WI38 (cell line): ENCODE measurements at regions not wholly inside any gene's neighbourhood (a gene's known extent, or its start where the extent isn't known, plus 50 kb on each side); places are given as distances from the start of the nearest gene placed in this dataset.

Experiments used
- H3K4me3 ChIP-seq: 2 replicates; pipeline ENCODE4 v1.5.1; 2011; ENCODE audit warnings: low read depth, mild to moderate bottlenecking, control low read depth, low read length
- TF ChIP-seq, protein P1 (sequence below): IDR thresholded peaks from 2 replicates; pipeline ENCODE4 v1.5.1; 2012; ENCODE audit warnings: low read depth, mild to moderate bottlenecking, control low read depth, low read length

DNA sequence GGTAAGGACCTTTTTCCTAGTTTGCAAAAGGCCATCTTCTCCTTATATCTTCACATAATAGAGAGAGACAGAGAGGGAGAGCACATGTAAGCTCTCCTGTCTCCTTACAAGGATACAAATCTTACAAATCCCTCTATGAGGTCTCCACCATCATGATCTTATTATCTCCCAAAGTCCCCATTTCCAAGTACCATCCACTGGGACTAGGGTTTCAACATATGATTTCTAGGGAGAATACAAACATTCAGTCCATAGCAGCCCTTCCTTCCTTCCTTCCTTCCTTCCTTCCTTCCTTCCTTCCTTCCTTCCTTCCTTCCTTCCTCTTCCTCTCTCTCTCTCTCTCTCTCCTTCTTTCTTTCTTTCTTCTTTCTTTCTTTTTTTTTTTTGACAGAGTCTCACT is 1132.9 kb upstream of the WWC1 start:
- no peak overlapping the region for H3K4me3 ChIP-seq
- TF ChIP-seq, protein P1, sequence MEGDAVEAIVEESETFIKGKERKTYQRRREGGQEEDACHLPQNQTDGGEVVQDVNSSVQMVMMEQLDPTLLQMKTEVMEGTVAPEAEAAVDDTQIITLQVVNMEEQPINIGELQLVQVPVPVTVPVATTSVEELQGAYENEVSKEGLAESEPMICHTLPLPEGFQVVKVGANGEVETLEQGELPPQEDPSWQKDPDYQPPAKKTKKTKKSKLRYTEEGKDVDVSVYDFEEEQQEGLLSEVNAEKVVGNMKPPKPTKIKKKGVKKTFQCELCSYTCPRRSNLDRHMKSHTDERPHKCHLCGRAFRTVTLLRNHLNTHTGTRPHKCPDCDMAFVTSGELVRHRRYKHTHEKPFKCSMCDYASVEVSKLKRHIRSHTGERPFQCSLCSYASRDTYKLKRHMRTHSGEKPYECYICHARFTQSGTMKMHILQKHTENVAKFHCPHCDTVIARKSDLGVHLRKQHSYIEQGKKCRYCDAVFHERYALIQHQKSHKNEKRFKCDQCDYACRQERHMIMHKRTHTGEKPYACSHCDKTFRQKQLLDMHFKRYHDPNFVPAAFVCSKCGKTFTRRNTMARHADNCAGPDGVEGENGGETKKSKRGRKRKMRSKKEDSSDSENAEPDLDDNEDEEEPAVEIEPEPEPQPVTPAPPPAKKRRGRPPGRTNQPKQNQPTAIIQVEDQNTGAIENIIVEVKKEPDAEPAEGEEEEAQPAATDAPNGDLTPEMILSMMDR: no peak

DNA sequence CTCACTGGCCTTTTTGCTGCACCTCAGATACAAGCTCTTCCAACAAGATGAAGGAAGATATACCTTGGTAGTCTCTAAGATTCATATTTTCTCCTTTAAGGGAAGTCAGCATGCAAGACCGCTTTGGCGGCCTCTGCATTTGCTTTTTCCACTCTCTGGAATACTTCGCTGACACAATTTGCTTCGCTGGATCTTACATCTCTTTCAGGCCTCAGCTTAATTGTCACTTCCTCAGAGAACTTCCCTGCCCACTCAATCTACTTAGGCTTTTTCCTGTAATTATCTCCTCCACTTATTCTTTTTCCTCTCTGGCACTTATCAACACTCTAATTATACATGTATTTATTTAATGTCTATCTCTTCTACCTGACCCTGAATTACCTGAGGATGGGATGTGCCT is 1131.1 kb upstream of the WWC1 start:
- TF ChIP-seq, protein P1: no peak
- no peak overlapping the region for H3K4me3 ChIP-seq

GRCh38 chr5:167166696-167167095 is 1124.7 kb upstream of the WWC1 start:
- TF ChIP-seq, protein P1: no peak

DNA sequence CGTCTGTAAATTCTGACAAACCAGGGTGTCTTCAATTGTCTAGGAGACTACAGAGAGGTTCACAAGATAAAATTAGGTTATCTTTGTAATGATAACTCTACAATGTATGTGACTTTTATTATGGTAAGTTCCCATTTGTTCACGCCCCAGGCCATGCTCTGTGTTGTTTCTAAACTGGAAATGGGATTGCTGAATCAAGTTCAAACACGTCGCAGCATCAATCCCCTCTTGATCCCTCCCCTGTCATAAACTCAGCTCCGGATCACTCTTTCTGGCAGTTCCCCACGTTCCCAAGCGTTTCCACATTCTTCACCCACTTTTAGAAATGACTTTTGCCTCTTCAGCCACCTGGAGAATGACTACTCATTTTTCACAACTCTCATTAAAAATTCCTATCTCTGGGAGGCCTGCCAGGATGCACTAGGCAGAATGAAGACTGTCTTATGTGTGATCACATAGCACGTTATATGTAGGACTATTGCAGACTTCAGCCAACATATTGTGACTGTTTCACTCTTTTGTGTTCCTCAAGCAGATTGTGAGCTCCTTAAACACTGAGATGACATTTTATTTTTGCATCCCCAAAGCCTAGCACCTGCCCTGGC is 1124.2 kb upstream of the WWC1 start:
- H3K4me3 ChIP-seq: no peak overlapping the region
- TF ChIP-seq, protein P1: no peak

More at GRCh38 chr5:167166696-167167095, 1124.7 kb upstream of the WWC1 start:
- H3K4me3 ChIP-seq: no peak overlapping the region

GRCh38 chr5:167168971-167169370 is 1122.5 kb upstream of the WWC1 start:
- TF ChIP-seq, protein P1: no peak
- no peak overlapping the region for H3K4me3 ChIP-seq

DNA sequence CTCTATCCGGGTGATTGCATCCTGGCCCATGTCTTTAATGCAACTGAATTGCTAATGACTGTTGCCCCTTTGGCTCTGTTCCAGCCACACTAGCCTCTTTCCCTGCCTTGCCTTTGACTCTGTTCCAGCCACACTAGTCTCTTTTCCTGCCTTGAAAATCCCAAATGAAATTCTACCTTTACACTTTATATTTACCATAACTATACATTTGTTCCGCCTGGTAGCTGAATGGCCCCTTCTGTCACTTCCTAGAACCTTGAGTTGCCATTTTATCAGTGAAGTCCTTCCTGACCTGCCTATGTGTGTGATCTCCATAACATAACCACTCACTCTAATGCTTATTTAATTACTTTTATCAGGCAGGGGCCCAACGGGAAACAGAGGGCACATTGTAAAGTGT is 1120.4 kb upstream of the WWC1 start:
- TF ChIP-seq, protein P1: no peak
- H3K4me3 ChIP-seq: no peak overlapping the region

- no peak overlapping the region for H3K4me3 ChIP-seq
- TF ChIP-seq, protein P1: no peak
Observed at GRCh38 chr5:167177736-167178135, 1113.7 kb upstream of the WWC1 start.
